ENCODE measurements at regions not wholly inside any gene's neighbourhood (a gene's known extent, or its start where the extent isn't known, plus 50 kb on each side); places are given as distances from the start of the nearest gene placed in this dataset.

DNA sequence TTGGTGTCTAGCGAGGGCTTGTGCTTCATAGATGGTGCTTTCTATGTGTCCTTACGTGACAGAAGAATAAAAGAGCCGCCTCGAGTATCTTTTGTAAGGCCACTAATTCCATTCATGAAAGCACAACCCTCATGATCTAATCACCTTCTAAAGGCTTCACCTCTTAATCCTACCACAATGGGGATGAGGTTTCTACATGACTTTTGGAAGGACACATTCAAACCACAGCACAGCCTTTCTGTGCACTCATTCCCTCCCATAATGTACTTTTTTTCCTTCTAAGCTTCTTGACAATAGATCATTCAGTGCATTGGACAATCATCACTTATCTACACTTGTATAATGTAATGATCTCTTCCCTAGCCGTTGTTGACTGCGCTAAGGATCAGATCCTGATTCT is 774.8 kb downstream of the BRINP1 start:
- TF ChIP-seq, protein P1, sequence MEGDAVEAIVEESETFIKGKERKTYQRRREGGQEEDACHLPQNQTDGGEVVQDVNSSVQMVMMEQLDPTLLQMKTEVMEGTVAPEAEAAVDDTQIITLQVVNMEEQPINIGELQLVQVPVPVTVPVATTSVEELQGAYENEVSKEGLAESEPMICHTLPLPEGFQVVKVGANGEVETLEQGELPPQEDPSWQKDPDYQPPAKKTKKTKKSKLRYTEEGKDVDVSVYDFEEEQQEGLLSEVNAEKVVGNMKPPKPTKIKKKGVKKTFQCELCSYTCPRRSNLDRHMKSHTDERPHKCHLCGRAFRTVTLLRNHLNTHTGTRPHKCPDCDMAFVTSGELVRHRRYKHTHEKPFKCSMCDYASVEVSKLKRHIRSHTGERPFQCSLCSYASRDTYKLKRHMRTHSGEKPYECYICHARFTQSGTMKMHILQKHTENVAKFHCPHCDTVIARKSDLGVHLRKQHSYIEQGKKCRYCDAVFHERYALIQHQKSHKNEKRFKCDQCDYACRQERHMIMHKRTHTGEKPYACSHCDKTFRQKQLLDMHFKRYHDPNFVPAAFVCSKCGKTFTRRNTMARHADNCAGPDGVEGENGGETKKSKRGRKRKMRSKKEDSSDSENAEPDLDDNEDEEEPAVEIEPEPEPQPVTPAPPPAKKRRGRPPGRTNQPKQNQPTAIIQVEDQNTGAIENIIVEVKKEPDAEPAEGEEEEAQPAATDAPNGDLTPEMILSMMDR (IDR thresholded peaks at IDR 0.05): no peak
- no peak for TF ChIP-seq POLR2AphosphoS5 (IDR thresholded peaks at IDR 0.05)
- TF ChIP-seq EP300 (IDR thresholded peaks at IDR 0.05): no peak
- no peak for TF ChIP-seq POLR2A (IDR thresholded peaks at IDR 0.05)
